Activated CD8-positive, alpha-beta memory T cell treated with anti-CD3 and anti-CD28 coated beads, Interleukin-2, amount 50 U/mL, for 4 hours (primary cell): ENCODE measurements at regions not wholly inside any gene's neighbourhood (a gene's known extent, or its start where the extent isn't known, plus 50 kb on each side); places are given as distances from the start of the nearest gene placed in this dataset.

Experiments used
- DNase-seq: peaks from one replicate; pipeline ENCODE4 v3.0.0-alpha.2; 2020

GRCh38 chr17:34874478-34874877 lies 86.8 kb downstream of the CCT6B start:
- no peak for DNase-seq

GRCh38 chr17:34872640-34873039 lies 88.6 kb downstream of the CCT6B start:
- no peak for DNase-seq

GRCh38 chr17:34869641-34870040 lies 91.6 kb downstream of the CCT6B start:
- DNase-seq: no peak

- no peak for DNase-seq
Observed at GRCh38 chr17:34865716-34866115, 95.5 kb downstream of the CCT6B start.

- DNase-seq: no peak
Observed at GRCh38 chr17:34862384-34862783, 98.9 kb downstream of the CCT6B start.

GRCh38 chr17:34861864-34862263 lies 99.4 kb downstream of the CCT6B start:
- DNase-seq: no peak

GRCh38 chr17:34859652-34860051 lies 101.6 kb downstream of the CCT6B start:
- DNase-seq: no peak

GRCh38 chr17:34858591-34859565 lies 102.4 kb downstream of the CCT6B start:
- no peak for DNase-seq

GRCh38 chr17:34853924-34854323 lies 107.3 kb downstream of the CCT6B start:
- no peak for DNase-seq

- no peak for DNase-seq
Observed at GRCh38 chr17:34852614-34853013, 108.6 kb downstream of the CCT6B start.

GRCh38 chr17:34851961-34852540 lies 109.2 kb downstream of the CCT6B start:
- DNase-seq: no peak

GRCh38 chr17:34850964-34851363 lies 110.3 kb downstream of the CCT6B start:
- no peak for DNase-seq

GRCh38 chr17:34850023-34850422 lies 111.2 kb downstream of the CCT6B start:
- DNase-seq: no peak

- no peak for DNase-seq
Observed at GRCh38 chr17:34847938-34848337, 113.3 kb downstream of the CCT6B start.

- DNase-seq: no peak
Observed at GRCh38 chr17:34845296-34845695, 116.0 kb downstream of the CCT6B start.

- no peak for DNase-seq
Observed at GRCh38 chr17:34843682-34844081, 117.6 kb downstream of the CCT6B start.

GRCh38 chr17:34842235-34842634 lies 119.0 kb downstream of the CCT6B start:
- DNase-seq: no peak

- DNase-seq: no peak
Observed at GRCh38 chr17:34841467-34841866, 119.8 kb downstream of the CCT6B start.

- no peak for DNase-seq
Observed at GRCh38 chr17:34840750-34841149, 120.5 kb downstream of the CCT6B start.

GRCh38 chr17:34837876-34838478 lies 123.3 kb downstream of the CCT6B start:
- DNase-seq: no peak

GRCh38 chr17:34832376-34832775 lies 128.9 kb downstream of the CCT6B start:
- no peak for DNase-seq

GRCh38 chr17:34827008-34827407 lies 134.3 kb downstream of the CCT6B start:
- no peak for DNase-seq

GRCh38 chr17:34826332-34826731 lies 134.9 kb downstream of the CCT6B start:
- no peak for DNase-seq

- DNase-seq: no peak
Observed at GRCh38 chr17:34825884-34826283, 135.4 kb downstream of the CCT6B start.
